HuH-7 (cell line): ENCODE measurements at regions not wholly inside any gene's neighbourhood (a gene's known extent, or its start where the extent isn't known, plus 50 kb on each side); places are given as distances from the start of the nearest gene placed in this dataset.

Experiments
- DNase-seq: peaks from one replicate; pipeline ENCODE4 v3.0.0; 2011; ENCODE audit warnings: low spot score

GRCh38 chr2:220053919-220054318 is 426.5 kb downstream of the SLC4A3 start:
- no peak for DNase-seq

GRCh38 chr2:220057391-220057790 is 430.0 kb downstream of the SLC4A3 start:
- no peak for DNase-seq

GRCh38 chr2:220057916-220058315 is 430.5 kb downstream of the SLC4A3 start:
- DNase-seq = no peak

- DNase-seq = no peak
Observed at GRCh38 chr2:220064111-220065030, 436.9 kb downstream of the SLC4A3 start.

- no peak for DNase-seq
Observed at GRCh38 chr2:220065581-220065980, 438.2 kb downstream of the SLC4A3 start.

- DNase-seq = no peak
Observed at GRCh38 chr2:220068846-220069245, 441.4 kb downstream of the SLC4A3 start.

GRCh38 chr2:220070349-220070748 is 442.9 kb downstream of the SLC4A3 start:
- no peak for DNase-seq

- DNase-seq = no peak
Observed at GRCh38 chr2:220071696-220072095, 444.3 kb downstream of the SLC4A3 start.

GRCh38 chr2:220072669-220073220 is 445.3 kb downstream of the SLC4A3 start:
- no peak for DNase-seq

- no peak for DNase-seq
Observed at GRCh38 chr2:220075835-220076234, 448.4 kb downstream of the SLC4A3 start.

GRCh38 chr2:220076734-220077133 is 449.3 kb downstream of the SLC4A3 start:
- no peak for DNase-seq

GRCh38 chr2:220077488-220077887 is 450.1 kb downstream of the SLC4A3 start:
- DNase-seq = no peak

GRCh38 chr2:220078439-220078838 is 451.0 kb downstream of the SLC4A3 start:
- no peak for DNase-seq

- DNase-seq = no peak
Observed at GRCh38 chr2:220079595-220079994, 452.2 kb downstream of the SLC4A3 start.

GRCh38 chr2:220081171-220081570 is 453.7 kb downstream of the SLC4A3 start:
- no peak for DNase-seq

GRCh38 chr2:220090050-220090449 is 462.6 kb downstream of the SLC4A3 start:
- DNase-seq = no peak

- no peak for DNase-seq
Observed at GRCh38 chr2:220096406-220096805, 469.0 kb downstream of the SLC4A3 start.

GRCh38 chr2:220101980-220102379 is 474.6 kb downstream of the SLC4A3 start:
- no peak for DNase-seq

GRCh38 chr2:220103596-220103995 is 476.2 kb downstream of the SLC4A3 start:
- DNase-seq = no peak

- DNase-seq = no peak
Observed at GRCh38 chr2:220104871-220105351, 477.5 kb downstream of the SLC4A3 start.

- DNase-seq = no peak
Observed at GRCh38 chr2:220106065-220106464, 478.6 kb downstream of the SLC4A3 start.

GRCh38 chr2:220107380-220107791 is 480.0 kb downstream of the SLC4A3 start:
- no peak for DNase-seq

- no peak for DNase-seq
Observed at GRCh38 chr2:220114443-220114842, 487.0 kb downstream of the SLC4A3 start.
